Mucosa of descending colon (tissue), 3 donors: ENCODE measurements at regions not wholly inside any gene's neighbourhood (a gene's known extent, or its start where the extent isn't known, plus 50 kb on each side); places are given as distances from the start of the nearest gene placed in this dataset.

Source experiments
- ATAC-seq: fragments of 200-7000 bp; cut with Tn5 transposase; one replicate; pipeline ENCODE4 v1.9.1; 2020; ENCODE audit warnings: mild to moderate bottlenecking, moderate library complexity
- DNase-seq, 3 donors: peaks; one replicate each; pipeline ENCODE4 v3.0.0-alpha.2; 2020
- H3K36me3 ChIP-seq: fragments of 200-600 bp; one replicate; pipeline ENCODE4 v1.8.0; 2021; ENCODE audit warnings: low read depth, mild to moderate bottlenecking
- H3K4me1 ChIP-seq: fragments of 200-600 bp; one replicate; pipeline ENCODE4 v1.8.0; 2021; ENCODE audit warnings: low read depth, mild to moderate bottlenecking
- H3K4me3 ChIP-seq: fragments of 200-600 bp; one replicate; pipeline ENCODE4 v1.8.0; 2021; ENCODE audit warnings: mild to moderate bottlenecking
- H3K9me3 ChIP-seq: fragments of 200-600 bp; one replicate; pipeline ENCODE4 v1.8.0; 2021; ENCODE audit warnings: mild to moderate bottlenecking
- intact Hi-C, 2 donors: fragments of 100-400 bp; cut with DNase I in 1 of 2; cut with micrococcal nuclease in 1 of 2; formaldehyde crosslinking; loops; one replicate each; pipeline versions ENCODE4 v1.11.0 to v1.11.1; 2022; cut with DNase I, micrococcal nuclease
- TF ChIP-seq, protein P1 (sequence below): fragments of 200-600 bp; IDR thresholded peaks from one replicate; pipeline ENCODE4 v1.8.0; 2022; ENCODE audit warnings: antibody characterized with exemption, mild to moderate bottlenecking
- donor health status: DM: no; HTN: no; CAD: no; lungs with moderate emphysema.
- donor health status: DM: no; HTN: no; CAD: no.
- donor health status: DM: no; HTN: yes; CAD: no.

DNA sequence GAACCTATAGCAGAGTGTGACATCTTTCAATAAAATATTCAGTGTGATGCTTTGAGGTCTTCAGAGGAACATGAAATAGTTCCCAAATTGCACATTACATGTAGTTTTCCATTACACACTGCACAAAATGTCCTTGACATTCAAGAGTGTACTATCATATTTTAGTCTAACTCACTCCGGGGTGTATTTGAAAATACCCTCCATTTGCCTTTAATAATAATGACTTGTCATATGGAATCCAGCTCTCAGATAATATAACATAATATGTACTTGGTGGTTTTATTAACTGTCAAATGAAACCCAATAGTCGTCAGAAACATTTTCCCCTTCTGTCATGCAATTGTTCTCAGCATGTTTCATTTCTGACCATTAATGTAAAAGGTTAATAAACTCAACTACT, 176.7 kb upstream of the CDH19 start:
- TF ChIP-seq, protein P1, sequence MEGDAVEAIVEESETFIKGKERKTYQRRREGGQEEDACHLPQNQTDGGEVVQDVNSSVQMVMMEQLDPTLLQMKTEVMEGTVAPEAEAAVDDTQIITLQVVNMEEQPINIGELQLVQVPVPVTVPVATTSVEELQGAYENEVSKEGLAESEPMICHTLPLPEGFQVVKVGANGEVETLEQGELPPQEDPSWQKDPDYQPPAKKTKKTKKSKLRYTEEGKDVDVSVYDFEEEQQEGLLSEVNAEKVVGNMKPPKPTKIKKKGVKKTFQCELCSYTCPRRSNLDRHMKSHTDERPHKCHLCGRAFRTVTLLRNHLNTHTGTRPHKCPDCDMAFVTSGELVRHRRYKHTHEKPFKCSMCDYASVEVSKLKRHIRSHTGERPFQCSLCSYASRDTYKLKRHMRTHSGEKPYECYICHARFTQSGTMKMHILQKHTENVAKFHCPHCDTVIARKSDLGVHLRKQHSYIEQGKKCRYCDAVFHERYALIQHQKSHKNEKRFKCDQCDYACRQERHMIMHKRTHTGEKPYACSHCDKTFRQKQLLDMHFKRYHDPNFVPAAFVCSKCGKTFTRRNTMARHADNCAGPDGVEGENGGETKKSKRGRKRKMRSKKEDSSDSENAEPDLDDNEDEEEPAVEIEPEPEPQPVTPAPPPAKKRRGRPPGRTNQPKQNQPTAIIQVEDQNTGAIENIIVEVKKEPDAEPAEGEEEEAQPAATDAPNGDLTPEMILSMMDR = no peak
- no peaks in the 10 kb centered on the region for H3K36me3 ChIP-seq
- no peak overlapping the region for H3K4me3 ChIP-seq
- no peaks in the 10 kb centered on the region for H3K9me3 ChIP-seq
- intact Hi-C loops = no loop called here
- no peak for ATAC-seq
- no peaks in the 10 kb centered on the region for H3K4me1 ChIP-seq
- no peak for DNase-seq

DNA sequence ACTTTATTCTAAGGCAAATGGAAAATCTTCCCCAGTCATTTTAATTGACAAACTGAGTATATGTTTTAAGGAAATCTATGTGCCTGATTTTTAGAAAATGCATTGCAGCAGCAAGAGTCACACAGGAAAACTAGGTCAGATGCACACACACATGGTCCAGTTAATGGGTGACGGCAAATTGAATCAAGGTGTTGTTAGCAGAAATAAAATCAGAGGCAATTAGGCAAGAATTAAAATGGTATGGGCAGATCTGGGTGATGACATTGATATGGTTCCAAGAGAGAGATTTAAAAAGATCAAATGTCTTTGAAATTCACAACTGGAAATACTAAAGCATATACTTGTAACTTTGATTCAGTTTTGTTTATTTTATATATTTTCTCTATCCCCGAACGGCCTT, 174.2 kb upstream of the CDH19 start:
- Histone ChIP-seq H3K4me3 (no peak overlapping the region), H3K36me3 (no peaks in the 10 kb centered on the region), H3K9me3 (no peaks in the 10 kb centered on the region), H3K4me1 (no peaks in the 10 kb centered on the region)
- TF ChIP-seq, protein P1 = no peak
- intact Hi-C loops = no loop called here
- DNase-seq (no peak), ATAC-seq (no peak)

DNA sequence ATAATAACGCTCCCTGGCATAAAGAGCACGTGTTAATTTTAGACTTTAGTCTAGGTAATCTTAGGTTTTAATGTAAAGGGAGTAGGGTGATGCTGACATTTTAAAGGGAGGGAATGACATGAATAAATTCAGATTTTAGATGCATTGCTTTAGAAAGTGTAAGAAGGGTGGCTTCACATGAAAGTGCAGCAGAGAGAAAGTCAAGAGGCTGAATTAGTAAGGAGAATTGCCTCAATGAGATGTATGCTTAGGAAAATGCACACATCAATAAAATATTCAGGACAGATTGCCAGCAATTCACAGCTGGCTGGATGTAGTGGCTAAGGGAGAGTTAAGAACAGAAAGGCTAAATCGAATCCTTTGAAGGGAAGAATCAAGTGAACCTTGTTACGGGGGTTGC, 165.5 kb upstream of the CDH19 start:
- intact Hi-C loops = no loop called here
- no peaks in the 10 kb centered on the region for H3K9me3 ChIP-seq
- H3K36me3 ChIP-seq = no peaks in the 10 kb centered on the region
- no peak for ATAC-seq
- TF ChIP-seq, protein P1 = no peak
- H3K4me3 ChIP-seq = no peak overlapping the region
- H3K4me1 ChIP-seq = no peaks in the 10 kb centered on the region
- no peak for DNase-seq

DNA sequence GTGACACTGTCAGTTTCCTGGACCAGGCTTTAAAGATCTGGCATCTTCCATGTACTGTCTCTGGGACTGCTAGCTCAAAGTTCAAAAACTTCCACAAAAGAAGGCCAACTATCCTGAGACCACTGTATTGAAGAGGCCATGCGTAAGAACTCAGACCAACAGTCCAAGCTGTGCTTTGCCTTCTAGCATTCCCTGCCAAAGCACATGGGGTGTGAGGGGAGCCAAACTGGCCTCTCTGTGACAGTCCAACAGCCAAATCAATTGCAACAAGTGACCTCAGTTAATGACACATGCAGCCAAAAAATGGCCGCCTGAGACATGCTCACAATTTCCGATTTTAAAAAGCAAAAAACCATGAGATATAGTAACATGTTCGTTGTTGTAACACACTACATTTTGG, 160.3 kb upstream of the CDH19 start:
- Histone ChIP-seq H3K9me3 (no peaks in the 10 kb centered on the region), H3K4me3 (no peak overlapping the region), H3K36me3 (no peaks in the 10 kb centered on the region), H3K4me1 (no peaks in the 10 kb centered on the region)
- DNase-seq = no peak
- ATAC-seq = no peak
- intact Hi-C loops = no loop called here
- TF ChIP-seq, protein P1 = no peak

DNA sequence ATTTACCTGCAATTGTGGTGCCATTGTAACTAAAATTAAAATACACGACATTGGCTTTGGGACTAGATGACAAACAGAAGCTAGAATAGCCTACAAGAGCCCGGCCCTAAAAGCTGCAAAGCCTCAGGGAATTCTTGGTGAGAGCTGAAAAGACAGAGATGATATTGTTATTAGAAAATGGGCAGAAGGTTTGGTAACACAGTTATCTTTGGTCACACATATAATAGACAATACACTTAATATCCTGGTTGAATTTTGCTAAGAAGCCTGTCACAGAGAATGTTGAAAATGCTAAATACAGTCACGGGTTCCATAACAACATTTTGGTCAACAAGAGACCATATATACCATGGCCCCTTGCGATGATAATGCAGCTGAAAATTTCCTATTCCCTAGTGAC, 157.3 kb upstream of the CDH19 start:
- Histone ChIP-seq H3K4me1 (no peaks in the 10 kb centered on the region), H3K9me3 (no peaks in the 10 kb centered on the region), H3K36me3 (no peaks in the 10 kb centered on the region), H3K4me3 (no peak overlapping the region)
- ATAC-seq = no peak
- DNase-seq = no peak
- TF ChIP-seq, protein P1 = no peak
- intact Hi-C loops = no loop called here

DNA sequence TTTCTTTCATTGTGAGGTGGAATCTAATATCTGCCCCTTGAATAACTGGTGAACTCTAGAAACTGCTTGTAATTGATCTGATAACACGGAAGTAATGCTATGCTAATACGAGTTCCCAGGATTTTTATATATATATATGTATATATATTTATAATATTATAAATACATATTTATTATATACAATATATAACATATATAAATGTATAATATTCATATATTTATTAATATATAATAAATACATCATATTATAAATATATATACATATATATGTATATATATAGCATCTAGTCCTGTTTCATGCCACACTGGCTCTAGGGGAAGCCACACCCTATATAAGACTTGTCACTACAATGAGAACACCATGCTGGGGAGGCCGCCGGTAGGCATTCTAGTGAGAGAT, 156.7 kb upstream of the CDH19 start:
- Histone ChIP-seq H3K36me3 (no peaks in the 10 kb centered on the region), H3K4me1 (no peaks in the 10 kb centered on the region), H3K9me3 (no peaks in the 10 kb centered on the region), H3K4me3 (no peak overlapping the region)
- TF ChIP-seq, protein P1 = no peak
- intact Hi-C loops = no loop called here
- DNase-seq (no peak), ATAC-seq (no peak)
